Left cardiac atrium (tissue), 4 donors: ENCODE measurements at regions not wholly inside any gene's neighbourhood (a gene's known extent, or its start where the extent isn't known, plus 50 kb on each side); places are given as distances from the start of the nearest gene placed in this dataset.
A peak's percentile ranks its signal among the peaks of the same experiment; 100 is the strongest.

ENCODE experiments used
- ATAC-seq, 2 donors: fragments of 200-7000 bp; cut with Tn5 transposase; one replicate each; pipeline ENCODE4 v1.9.1; 2020; ENCODE audit warnings: mild to moderate bottlenecking in 2 of 2, moderate library complexity in 2 of 2
- DNase-seq: peaks from one replicate; pipeline ENCODE4 v3.0.0-alpha.2; 2020
- intact Hi-C, 2 donors: fragments of 100-400 bp; cut with DNase I; formaldehyde crosslinking; loops; one replicate each; pipeline versions ENCODE4 v1.14.1 to v1.15.1; 2022 to 2023
- donor health status: DM: no; HTN: yes; CAD: no.
- donor health status: DM: no; HTN: yes; CAD: no; lungs with severe emphysema.
- donor health status: DM: yes; HTN: yes; CAD: no.
- donor health status: Dilated cardiomyopathy.

GRCh38 chr2:207279520-207279919, 113.8 kb upstream of the KLF7 start:
- intact Hi-C loops, result no loop called here
- DNase-seq (no peak), ATAC-seq (no peak)

GRCh38 chr2:207281436-207281835, 115.7 kb upstream of the KLF7 start:
- DNase-seq (no peak), ATAC-seq (no peak)
- intact Hi-C loops, result no loop called here

- intact Hi-C loops, result no loop called here
- DNase-seq (no peak), ATAC-seq (no peak)
Observed at GRCh38 chr2:207282916-207283315, 117.2 kb upstream of the KLF7 start.

- DNase-seq (no peak), ATAC-seq (peak; percentile 38 to 80)
- intact Hi-C loops, result no loop called here
Observed at GRCh38 chr2:207283356-207283755, 117.6 kb upstream of the KLF7 start.

GRCh38 chr2:207284556-207285472, 119.1 kb upstream of the KLF7 start:
- ATAC-seq (peak; percentile 27 to 68), DNase-seq (no peak)
- intact Hi-C loops, result no loop called here

- DNase-seq (no peak), ATAC-seq (peak in 1 of 2 donors; percentile 20)
- intact Hi-C loops, result no loop called here
Observed at GRCh38 chr2:207285473-207285815, 119.7 kb upstream of the KLF7 start.

- intact Hi-C loops, result no loop called here
- DNase-seq, result no peak
- ATAC-seq, result no peak
Observed at GRCh38 chr2:207286106-207286505, 120.4 kb upstream of the KLF7 start.

GRCh38 chr2:207288628-207289027, 122.9 kb upstream of the KLF7 start:
- DNase-seq, result no peak
- intact Hi-C loops, result no loop called here
- ATAC-seq, result peak in 1 of 2 donors; percentile 23

- DNase-seq (no peak), ATAC-seq (no peak)
- intact Hi-C loops, result no loop called here
Observed at GRCh38 chr2:207289295-207290018, 123.7 kb upstream of the KLF7 start.

GRCh38 chr2:207290833-207291624, 125.3 kb upstream of the KLF7 start:
- intact Hi-C loops, result no loop called here
- ATAC-seq (no peak), DNase-seq (no peak)

- no peak for ATAC-seq
- DNase-seq, result no peak
- intact Hi-C loops, result no loop called here
Observed at GRCh38 chr2:207291625-207292252, 126.0 kb upstream of the KLF7 start.

GRCh38 chr2:207296265-207296948, 130.7 kb upstream of the KLF7 start:
- peak; percentile 77 to 89 for ATAC-seq
- intact Hi-C loops, result no loop called here
- DNase-seq, result no peak

- intact Hi-C loops, result no loop called here
- ATAC-seq (no peak), DNase-seq (no peak)
Observed at GRCh38 chr2:207300817-207301216, 135.1 kb upstream of the KLF7 start.

GRCh38 chr2:207304761-207305160, 139.0 kb upstream of the KLF7 start:
- DNase-seq (no peak), ATAC-seq (no peak)
- intact Hi-C loops, result no loop called here

- no peak for DNase-seq
- intact Hi-C loops, result no loop called here
Observed at GRCh38 chr2:207308519-207309224, 142.9 kb upstream of the KLF7 start.

GRCh38 chr2:207311316-207312005, 145.7 kb upstream of the KLF7 start:
- DNase-seq, result peak; percentile 45
- ATAC-seq, result peak; percentile 33 to 93
- intact Hi-C loops, result no loop called here

More at GRCh38 chr2:207308519-207309224, 142.9 kb upstream of the KLF7 start:
- ATAC-seq, result no peak

- DNase-seq, result no peak
- intact Hi-C loops, result no loop called here
- ATAC-seq, result no peak
Observed at GRCh38 chr2:207312006-207312356, 146.2 kb upstream of the KLF7 start.

GRCh38 chr2:207313947-207314346, 148.2 kb upstream of the KLF7 start:
- intact Hi-C loops, result no loop called here

More at GRCh38 chr2:207313947-207314346, 148.2 kb upstream of the KLF7 start:
- DNase-seq, result no peak
- ATAC-seq, result no peak
